ENCODE measurements at regions not wholly inside any gene's neighbourhood (a gene's known extent, or its start where the extent isn't known, plus 50 kb on each side); places are given as distances from the start of the nearest gene placed in this dataset.

DNA sequence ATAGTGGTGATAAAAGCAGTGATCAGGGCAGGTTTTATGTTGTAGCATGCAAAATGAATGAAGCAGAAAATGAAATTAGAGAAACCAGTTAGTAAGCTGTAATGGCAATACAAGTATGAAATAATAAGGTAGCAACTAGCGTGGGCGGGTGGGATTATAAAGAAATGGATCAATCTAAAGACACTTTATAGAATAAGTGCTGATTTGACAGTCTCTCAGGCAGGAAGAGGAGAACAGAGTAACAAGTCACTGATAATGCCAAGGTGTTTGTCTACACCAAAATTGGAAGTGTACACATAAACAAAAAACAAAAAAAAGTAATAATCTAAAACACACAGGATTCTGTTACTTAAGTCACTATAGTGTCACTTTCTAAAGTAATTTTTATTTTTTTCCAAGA is 51.0 kb upstream of the PCBP1 start:
- no peak for DNase-seq

DNA sequence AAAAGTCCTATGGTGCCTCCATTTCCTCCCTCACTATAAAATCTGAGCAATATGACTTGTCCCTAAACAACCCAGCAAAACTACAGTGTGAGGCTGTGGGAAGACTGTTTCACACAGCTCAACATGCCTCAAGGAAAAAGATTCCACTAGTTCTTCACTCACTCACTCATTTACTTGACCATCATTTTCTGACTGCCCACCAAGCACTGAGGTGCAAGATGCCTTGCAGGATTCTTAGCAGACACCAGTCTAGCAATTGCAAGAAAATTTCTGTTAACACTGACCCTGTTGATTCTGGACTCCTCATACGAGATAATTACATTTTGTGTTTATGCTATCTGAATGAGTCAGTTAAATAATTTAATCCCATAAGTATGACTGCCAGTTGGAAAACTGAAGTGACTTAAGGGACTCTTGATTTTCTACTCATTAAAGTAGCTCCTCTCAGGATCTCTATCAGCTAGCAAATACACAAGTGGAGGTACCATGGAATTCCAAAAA is 51.9 kb upstream of the PCBP1 start:
- DNase-seq, result no peak

DNA sequence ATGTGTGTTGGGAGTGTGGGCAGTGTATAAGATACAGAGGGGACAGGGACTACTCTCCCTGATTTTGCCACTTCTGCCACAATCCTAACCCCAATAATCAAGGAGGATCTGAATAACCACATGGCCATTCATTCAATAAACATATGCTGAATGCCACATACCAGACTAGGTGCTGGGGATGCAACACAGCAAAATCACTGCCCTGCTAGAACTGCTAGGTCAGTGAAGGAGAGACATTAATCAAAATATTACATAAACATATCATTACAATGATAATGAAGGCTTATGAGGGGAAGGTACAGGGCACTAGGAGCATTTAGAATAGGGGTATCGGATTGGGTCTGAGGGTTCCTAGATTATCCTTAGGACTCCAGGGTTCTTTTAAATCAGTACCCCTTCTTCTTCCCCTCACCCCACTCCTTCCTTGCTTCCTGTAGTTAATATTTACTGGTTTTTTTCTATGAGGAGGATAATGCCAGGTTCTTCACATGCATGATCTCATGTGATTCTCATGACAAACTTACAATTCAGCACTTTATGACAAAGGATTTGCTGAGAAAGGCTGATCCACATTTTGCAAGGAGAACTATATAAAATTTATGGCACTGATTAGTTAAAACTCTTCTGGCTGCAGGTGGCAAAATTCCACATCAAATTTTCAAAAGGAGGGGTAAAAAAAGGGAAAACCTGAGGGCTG is 56.4 kb upstream of the PCBP1 start:
- no peak for DNase-seq

DNA sequence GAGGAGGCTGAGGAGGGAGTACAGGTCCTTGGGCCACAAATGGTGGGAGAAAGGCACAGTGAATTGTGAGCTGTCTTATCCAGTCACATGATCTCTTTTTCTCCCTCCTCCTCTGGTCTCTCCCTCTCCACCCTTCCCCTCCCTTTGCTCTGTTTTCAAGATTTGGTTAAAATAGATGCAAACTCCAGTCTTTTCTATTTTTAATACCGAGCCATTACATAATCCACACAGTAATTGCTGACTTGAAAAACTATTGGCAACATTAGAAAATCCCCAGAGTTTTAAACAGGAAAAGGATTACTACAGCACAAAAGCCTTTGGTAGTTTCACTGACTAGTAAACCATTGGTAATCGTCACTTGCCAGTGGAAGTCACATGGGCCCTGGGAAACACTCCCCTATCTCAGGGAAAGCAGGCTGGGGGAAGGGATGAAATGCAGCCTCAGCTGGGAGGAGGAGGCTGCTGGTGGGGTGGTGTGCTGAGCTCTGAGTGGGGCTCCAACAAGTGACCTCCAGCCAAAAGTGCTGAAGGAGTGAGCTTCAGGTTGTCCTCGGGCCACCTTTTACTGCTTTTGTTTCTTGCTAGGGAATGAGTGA is 57.4 kb upstream of the PCBP1 start:
- DNase-seq, result peak; percentile 27

DNA sequence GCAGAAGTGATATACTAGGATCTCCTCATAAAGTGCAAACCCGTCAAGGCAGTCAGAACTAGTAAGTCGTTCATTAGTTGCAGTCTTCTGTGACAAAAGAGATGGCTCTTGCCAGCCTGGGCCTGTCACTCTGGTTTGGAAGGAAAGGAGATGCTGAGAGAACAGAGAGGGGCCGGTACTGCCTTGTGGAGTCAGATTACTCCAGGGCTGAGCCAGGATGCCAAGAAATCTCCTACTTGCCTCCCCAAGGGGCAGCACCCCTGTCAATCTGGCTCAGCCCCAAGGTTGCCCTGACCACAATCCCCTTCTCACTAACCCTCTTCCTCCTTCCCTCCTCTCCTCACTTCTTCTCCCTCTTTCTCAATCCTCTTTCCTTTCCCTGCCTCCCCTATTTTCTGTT is 62.9 kb upstream of the ASPRV1 start:
- no peak for DNase-seq

DNA sequence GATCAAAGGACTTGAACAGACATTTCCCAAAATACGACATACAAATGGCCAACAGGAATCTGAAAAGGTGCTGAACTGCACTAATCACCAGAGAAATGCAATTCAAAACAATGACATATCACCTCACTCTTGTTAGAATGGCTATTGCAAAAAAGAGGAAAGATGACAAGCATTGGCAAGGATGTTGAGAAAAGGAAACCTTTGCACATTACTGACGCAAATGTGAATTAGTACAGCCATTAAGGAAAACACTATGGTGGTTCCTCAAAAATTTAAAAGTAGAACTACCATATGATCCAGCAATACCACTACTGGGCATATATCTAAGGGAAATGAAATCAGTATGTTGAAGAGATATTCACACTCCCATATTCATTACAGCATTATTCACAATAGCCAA is 57.7 kb upstream of the ASPRV1 start:
- no peak for DNase-seq

- DNase-seq, result no peak
These were observed 56.5 kb upstream of the ASPRV1 start for GRCh38 chr2:70017962-70018361.

- DNase-seq, result no peak
These were observed 53.5 kb upstream of the ASPRV1 start for GRCh38 chr2:70014959-70015358.

DNA sequence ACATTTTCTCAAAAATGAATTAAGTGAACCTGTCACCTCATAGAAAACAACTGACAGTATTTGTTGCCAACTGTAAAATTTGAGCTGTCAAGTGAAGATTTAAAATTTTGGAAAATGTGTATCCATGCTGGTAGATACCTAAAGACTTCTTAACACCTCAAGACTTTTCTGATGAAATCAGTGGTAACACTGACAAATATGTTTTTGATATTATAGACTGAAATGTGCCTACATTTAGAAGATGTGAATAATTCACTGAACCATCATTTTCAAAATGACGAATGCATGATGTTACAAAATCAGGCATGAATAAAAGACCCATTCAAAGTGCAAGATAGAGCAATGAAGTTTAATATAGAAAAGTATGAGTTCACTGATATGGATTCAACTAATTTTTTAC is 51.5 kb upstream of the ASPRV1 start:
- no peak for DNase-seq

GRCh38 chr2:70011786-70012185 is 50.4 kb upstream of the ASPRV1 start:
- no peak for DNase-seq

- DNase-seq, result no peak
These were observed 49.9 kb upstream of the ASPRV1 start for GRCh38 chr2:70011335-70011734.

All from CD4-positive, alpha-beta T cell treated with Interleukin-21 for 1 hour (primary cell).